Stimulated activated CD4-positive, alpha-beta T cell treated with anti-CD3 and anti-CD28 coated beads, Interleukin-2, amount 100 ng/mL, for 48 hours (primary cell): ENCODE measurements at regions not wholly inside any gene's neighbourhood (a gene's known extent, or its start where the extent isn't known, plus 50 kb on each side); places are given as distances from the start of the nearest gene placed in this dataset.
"Not testable (repeated sequence)": the region's sequence is repeated elsewhere in the genome, so short reads cannot be mapped to it uniquely, and the experiment has no call there.

Experiments
- DNase-seq, 2 donors: peaks; one replicate each; pipeline ENCODE4 v3.0.0-alpha.2; 2020

DNA sequence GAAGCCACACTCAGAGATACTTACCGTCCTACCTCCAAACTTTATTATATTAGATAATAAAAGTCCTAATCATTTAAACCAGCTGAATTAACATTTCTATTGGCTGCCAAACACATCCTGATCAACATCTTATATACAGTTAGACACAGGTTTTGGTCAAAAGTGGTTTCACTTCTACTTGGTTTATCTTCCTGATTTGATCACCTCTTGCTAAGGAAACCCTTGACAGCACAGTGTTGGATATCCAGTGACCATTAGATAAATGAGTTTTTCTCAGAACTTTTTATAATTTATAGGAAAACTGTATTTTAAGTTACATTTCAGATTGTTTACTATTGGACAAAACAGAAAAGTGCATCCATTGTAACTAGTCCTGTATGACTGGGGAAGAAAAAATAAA lies 198.4 kb upstream of the NR2F2 start:
- no peak for DNase-seq

DNA sequence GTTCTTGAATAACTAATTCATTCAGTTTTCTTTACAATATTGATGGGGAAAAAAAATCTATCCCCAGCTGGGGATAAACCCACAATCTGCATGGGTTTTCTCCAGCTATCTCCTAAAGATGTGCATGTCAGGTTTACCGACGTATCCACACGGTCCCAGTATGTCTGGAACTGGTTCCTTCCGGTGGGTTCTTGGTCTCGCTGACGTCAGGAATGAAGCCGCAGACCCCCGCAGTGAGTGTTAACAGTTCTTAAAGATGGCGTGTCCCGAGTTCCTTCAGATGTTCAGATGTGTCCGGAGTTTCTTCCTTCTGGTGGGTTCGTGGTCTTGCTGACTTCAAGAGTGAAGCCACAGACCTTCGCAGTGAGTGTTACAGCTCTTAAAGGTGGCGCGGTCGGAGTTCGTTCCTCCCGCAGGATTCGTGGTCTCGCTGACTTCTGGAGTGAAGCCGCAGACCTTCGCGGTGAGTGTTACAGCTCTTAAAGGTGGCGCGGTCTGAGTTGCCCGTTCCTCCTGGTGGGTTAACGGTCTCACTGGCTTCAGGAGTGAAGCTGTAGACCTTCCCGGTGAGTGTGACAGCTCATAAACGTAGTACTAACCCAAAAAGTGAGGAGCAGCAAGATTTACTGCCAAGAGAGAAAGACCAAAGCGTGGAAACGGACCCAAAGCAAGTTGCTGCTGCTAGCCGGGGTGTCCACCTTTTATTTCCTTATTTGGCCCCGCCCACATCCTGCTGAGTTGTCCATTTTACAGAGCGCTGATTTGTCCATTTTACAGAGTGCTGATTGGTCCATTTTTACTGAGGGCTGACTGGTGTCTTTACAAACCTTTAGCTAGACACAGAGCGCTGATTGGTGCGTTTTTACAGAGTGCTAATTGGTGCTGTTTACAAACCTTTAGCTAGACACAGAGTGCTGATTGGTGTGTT lies 195.1 kb upstream of the NR2F2 start:
- no peak for DNase-seq

DNA sequence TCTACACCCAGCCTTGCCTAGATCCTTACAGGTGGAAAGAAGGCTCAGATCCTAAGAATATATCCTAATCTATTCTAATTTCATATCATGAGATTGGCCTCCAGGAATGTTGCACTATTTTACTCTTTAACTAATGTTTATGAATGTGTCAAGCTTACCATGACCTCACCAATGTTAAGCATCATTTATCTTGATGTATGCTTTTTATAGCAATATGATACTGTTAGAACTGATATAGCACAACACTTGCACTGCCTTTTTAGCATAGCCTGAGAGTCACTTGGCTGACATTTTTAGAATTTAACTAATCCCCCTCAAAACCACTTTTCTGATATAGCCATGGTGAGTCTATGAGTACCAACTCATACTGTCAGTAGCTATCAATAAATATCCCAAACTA lies 191.5 kb upstream of the NR2F2 start:
- no peak for DNase-seq

DNA sequence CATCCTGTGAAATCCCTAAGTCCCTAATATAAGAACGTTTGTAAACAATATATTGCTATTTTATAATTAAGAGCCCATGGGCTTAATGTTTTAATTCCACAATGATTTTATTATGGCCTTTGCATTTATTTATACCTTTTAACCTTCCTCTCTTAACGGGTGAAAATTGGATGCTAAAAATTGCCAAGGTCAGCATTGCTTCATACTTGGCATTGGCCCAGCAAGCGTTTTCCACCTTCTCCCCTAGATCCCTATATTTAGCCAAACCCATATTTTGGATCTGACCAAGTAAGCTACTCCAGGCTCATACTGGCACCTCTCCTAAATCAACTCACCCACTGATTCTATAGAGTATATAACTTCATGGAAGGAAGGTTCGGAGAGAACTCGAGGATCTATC lies 188.0 kb upstream of the NR2F2 start:
- DNase-seq, result no peak

DNA sequence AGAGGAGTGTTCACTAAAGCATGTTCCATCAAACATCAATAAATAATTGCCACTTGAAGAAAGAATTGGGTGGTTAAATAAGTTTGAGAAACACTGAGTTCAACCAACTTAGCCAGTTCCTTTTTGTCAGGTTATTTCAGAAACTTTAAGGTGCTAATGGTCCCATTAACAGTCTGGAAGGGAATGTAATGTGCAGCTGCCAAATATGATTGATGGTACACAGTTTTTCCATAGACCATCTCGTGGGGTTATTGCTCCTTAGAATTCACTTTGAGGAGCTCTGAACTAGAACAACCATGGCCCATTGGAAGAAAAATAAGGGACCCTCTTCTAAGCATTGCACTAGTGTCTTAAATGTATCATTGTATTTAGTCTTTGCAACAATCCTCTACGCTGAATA lies 185.8 kb upstream of the NR2F2 start:
- no peak for DNase-seq

DNA sequence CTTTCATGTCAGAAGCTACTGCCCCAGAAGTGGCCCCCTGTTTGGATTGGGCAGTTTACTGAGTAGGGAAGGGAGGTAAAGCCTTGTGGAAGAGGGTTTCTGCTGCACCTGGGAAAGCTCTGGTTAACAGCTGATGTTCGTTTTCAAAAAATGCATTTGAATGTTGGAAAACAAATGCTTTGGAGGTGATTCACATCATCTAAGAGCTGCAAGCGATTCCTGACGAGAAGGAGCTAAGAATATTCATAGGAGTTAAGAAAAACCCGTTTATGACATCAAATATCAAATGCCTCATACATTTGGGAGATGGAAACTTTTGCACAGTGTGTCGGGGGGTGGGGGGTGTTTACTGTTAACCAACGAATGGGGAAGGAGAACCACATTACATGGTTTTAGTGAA lies 183.8 kb upstream of the NR2F2 start:
- no peak for DNase-seq

DNA sequence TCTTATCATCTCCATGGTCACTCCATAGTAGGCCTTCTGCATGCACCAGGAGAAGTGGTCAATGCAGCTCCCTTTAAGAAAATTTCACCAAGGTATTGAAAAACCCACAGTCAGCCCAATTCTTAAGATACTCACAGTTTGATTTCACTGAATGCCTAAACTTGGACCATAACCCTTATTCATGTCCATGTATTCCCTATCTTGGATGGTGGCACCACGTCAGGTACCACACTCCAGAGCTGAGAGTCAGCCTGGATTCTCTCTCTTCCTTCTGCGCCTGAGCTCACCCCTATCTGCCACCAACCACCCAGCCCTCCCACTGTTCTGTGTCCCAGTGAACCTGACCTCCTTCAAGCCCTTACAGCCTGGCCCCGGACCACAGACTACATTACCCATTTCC lies 183.2 kb upstream of the NR2F2 start:
- no peak for DNase-seq

DNA sequence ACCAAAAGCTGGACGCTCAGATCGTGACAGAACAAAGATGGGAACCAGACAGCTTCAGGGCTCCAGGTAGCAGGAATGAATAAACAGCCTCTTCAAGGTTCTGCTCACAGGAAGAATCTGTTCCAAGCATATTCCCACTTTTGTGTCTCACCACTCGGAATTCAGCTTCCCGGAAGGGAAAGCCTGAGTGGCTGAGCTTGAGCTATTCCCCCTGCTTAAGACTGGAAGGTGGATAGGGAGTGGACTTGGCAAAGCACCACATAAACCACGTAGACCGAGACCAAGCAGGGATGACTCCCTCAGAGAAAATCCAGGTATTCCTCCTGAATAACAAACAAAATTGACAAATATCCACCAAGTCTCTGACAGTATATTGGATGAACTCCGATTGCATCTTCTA lies 180.2 kb upstream of the NR2F2 start:
- DNase-seq, result no peak

DNA sequence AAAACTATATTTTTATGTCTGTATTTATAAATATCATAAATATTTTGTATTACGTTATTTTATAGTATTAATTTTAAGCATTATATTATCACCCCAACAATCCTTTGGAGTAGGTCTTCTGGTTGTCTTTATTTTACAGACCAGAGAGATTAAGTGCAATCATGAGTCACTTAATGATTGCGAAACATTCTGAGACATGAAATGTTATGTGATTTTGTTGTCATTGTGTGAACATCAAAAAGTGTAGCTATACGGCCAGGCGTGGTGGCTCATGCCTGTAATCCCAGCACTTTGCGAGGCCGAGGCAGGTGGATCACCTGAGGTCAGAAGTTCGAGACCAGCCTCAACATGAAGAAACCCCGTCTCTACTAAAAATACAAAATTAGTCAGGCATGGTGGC lies 178.8 kb upstream of the NR2F2 start:
- DNase-seq, result not testable (repeated sequence)

DNA sequence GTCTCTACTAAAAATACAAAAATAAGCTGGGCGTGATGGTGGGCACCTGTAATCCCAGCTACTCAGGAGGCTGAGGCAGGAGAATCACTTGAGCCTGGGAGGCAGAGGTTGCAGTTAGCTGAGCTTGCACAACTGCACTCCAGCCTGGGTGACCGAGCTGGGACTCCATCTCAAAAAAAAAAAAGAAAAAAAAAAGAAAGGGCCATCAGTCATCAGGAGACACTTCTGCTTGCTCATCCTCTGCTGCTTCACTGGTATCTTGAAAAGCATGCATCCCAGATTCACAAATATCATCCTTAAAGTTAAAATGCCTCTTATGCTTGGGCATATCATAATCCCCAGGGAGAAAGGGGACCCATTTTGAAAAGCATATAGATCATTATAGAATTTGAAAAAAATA lies 176.6 kb upstream of the NR2F2 start:
- DNase-seq, result no peak

DNA sequence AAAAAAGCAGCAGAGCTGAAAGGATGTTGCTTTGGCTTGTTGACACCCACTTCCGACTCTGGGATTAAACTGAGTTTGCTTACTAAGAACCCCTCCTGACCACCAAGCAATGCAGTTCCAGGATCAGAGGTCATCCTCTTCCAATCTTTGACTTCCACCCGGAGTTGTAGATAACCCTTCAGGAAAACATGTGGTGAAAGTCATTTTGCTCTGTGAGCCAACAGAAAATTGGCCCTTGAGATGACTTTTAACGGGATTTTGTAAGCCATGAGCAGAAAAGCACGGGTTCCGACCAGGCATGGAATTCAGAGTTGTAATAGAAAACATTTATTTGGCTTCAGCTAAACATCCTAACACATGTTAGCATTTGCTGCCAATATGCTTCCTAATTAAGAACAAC lies 171.6 kb upstream of the NR2F2 start:
- no peak for DNase-seq

DNA sequence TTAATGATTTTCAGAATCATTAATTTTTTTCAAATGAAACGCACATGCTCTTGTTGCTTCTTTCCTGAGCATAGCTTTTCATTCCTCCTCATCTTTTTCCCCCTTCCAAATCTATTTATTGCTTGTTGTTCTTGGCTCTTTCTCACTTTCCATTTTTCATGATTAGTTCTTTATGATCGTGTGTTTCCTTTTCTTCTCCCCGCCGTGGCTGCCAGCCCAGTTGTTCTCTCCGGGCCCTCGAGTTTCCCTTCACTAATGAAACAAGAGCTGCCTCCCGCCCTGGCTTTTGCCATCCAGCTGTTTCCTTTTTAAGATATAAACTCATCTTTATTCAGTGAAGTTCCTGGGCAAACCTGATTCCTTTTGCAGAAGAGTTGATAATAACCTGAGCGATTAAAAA lies 170.2 kb upstream of the NR2F2 start:
- no peak for DNase-seq

DNA sequence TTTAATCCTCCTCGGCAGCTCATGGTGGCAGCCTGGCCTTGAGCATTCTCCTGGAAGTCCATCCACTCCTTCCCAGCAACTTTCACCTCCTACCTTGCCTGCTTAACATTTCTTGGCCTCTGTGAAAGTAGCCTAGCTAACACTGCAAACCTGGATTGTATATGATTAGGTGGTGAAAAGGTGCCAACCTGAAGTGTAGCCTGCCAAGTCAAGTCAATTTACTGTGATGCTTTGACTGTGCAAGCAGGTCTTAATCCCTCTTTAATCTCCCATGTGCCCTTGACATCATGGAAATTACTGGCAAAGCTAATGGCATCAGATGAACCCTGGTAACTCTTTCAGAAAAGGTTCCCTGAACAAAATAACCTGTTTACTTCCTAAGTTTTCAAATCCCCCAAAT lies 169.7 kb upstream of the NR2F2 start:
- DNase-seq, result no peak

DNA sequence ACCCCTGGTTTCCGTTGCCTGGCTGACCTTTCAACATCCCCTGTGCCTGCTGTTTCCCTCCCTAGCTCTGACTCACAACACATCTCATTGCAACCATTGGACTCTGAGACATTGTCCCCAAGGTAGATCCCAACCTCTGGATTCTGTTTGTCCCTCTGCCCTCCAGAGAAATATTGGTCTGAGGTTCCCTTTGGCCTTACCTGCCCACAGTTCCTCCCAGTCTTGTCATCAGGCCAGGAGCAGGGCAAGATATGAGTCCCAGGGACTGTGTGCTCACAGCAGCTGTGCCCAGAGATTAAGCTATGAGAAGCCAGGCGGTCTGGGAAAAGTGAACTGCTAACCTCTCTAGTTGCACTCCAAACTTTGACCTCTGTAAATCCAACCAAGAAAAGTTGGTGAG lies 168.2 kb upstream of the NR2F2 start:
- DNase-seq, result no peak

DNA sequence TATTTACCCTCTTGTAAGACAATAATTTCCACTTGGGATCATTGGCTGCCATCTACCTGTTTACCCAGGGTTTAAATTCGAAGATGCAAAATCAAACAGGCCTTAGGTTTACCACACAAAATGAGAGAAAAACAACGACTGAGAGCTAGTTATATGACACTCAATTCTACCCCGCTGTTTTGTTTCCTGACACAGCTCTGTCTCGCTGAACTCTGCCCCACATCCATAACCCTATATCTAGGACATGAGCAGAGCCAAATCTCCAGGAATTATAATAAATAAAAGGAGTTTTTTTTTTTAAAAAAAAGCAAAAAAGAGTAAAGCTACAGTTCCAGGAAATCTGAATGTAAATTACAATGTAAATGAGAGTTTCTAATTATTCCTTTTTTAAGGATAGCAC lies 165.4 kb upstream of the NR2F2 start:
- no peak for DNase-seq

DNA sequence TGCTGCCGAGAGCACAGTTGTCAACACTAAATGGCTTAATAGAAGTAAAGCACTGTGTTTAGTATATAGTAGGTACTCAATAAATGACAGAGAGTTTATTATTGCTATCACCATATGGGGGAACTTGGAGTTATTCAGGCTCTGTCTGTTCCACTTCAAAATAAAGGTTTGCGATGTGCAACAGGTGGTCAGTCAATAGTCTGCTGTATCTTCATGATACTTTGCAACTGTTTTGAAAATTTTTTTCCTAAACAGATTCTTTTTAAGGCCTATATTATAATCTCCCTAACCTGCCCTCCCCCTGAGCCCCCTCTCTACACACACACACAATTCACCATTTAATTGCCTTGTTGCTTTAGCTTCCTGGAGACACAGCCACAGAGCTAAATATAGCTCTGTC lies 164.7 kb upstream of the NR2F2 start:
- no peak for DNase-seq

DNA sequence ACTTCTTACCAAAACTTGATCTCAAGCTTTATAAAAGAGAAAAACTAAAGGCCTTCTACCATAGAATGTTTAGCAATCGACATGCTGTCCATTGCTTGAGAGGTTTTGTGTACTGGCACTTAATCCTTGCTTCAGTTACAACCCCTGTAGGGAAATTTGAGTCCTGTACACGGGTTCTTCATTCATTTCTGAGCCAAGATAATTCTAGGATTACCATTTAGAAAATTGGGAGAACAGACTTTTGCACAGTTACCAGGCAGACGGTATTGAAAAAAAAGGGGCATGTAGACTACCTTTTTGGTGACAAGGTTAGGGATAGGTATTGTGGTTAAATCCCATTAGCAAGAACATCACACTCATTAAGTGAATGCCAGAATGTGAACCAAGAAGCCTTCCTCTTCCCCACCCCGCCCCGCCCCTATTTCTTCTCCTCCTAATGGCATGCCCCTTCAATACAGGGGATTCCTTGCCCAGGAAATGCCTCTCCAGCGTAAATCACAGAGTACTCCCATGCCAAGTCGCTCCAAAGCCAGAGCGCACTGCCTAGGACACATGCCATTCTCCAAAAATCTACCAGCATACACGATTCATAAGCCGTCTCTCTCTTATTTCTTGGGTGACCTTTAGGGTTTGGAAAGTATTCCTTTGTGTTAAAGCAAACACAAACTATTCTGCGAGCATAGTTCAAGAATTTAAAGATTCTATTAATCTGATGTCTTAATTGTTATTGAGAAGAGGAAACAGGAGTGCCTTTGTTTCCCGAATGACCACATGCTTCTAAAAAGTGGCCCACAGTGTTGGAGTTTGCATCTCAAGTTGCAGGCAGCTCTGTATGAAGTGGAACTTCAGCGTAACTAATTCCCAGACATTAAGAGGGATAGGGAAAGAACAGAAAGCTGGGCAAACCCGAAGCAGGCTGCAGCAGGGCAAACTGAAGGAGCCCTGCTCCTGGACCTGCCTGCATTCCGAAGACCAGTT lies 164.0 kb upstream of the NR2F2 start:
- DNase-seq, result no peak

DNA sequence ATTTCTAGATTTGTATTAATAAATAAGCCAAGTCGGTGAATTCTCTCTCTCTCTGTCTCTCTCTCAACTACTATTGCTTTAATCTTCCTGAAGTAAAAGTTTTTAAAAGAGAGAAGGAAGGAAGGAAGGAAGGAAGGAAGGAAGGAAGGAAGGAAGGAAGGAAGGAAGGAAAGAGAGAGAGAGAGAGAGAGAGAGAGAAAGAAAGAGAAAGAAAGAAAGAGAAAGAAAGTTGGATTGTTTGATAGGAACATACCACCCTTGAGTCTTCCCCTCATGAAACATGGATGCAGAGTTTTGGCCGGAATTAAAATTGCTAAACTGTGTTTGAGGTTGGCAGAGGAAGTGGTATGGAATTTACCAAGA lies 159.9 kb upstream of the NR2F2 start:
- not testable (repeated sequence) for DNase-seq

DNA sequence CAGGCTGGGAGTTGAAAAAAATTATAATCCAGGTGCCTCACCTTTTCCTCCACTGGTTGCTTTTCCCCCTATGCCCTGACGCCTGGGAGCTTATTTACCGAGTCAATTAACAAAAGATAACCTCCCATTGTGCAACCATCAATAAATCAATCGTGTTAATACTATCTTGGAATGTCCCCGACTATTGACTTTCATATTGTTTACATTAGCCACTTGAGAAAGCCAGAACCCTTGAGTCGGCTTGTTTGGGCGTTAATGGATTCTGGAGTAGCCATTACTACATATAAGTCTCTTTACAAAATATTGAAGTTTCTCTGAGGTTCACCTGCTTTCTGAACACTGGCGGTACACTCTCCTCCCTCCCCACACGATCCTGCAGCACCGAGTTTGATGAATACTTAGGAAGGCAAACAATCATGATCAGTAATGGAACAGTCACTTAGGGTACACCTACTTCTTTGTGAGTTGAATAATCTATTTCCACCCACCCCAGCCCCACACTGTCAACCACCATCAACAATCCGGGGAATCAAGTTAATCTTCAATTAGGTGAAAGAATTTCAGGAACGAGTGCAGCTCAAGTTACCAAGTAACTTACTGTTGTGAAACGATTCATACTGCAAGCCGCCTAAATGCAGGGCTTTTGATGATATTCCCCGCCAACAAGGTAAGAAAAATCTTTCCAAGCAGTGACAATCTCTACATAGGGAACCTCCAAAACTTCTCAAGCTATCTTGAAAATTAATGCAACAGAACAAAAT lies 159.3 kb upstream of the NR2F2 start:
- DNase-seq, result no peak

DNA sequence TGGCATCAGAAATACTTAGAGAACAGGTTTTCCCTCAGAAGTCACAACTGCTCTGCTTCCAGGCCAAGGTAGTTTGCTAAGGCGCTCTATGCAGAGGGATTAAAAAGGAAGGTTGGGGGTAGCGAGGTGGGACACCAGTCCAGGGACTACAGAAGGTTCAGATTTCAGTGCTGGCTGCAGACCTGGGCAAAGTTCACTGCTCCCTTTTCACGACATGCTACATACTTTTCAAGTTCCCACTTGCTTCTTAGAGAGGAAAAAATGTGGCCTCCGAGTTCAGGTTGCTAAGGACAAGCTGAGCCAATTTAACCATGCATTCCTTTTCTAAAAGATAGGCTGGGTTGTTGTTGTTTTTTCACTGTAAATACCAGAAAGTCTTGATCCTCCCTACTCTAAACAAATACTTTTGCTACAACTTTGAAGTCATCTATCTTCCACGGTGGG lies 158.6 kb upstream of the NR2F2 start:
- DNase-seq, result no peak

DNA sequence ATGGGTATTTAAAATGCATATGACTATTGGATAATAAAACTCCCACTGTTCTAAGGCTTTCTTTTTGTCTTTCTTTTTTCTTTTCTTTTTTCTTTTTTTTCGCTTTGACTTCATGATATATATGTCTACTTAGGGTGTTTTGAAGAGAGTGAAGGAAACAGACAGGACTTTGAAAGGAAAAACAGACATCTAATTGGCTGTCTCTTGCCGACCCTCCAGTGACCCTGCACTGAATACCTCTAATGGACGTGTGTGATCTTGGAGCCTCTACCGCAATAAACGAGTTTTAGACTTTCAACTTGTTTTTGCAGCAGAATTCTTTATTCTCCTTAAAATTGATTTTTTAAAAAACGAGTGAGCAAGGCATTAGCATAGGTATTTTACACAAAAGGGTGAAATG lies 158.1 kb upstream of the NR2F2 start:
- DNase-seq, result no peak

DNA sequence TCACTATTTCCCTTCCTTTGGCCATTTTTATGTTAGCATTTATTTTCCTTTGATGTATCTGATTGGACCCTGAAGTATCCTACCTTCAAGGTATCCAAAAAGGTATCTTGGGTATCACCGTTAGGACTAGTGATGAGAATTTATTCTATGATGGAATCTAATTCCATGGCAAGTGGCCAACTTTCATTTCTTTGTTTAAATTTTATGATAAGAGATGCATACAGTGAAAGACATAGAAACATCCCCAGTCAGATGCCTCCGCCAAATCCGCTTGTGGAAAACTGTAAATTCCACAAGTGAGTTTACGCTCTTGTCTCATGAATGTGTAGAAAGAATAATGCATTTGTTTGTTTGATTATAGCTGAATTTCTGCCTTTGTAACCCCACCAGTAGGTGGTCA lies 153.7 kb upstream of the NR2F2 start:
- no peak for DNase-seq

DNA sequence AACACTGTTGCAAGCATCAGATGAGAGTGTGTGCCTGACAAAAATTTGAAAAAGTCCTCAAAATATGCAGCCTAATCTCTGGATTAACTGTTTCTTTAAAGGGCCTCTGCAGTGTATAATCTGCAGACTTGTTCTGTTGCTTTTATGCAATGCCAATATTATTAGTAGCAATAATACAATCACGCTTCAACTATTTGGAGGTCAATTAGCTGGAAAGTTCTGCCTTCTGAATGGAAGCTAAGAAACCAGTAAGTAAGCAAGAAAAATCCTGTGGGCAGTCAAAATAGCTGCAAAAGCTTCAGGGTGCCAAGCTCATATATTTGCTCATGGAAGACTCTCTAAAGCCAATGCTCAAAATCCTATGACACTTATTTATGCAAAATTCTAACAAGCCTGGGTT lies 153.2 kb upstream of the NR2F2 start:
- DNase-seq, result no peak
